GM19239 (cell line): ENCODE measurements at regions not wholly inside any gene's neighbourhood (a gene's known extent, or its start where the extent isn't known, plus 50 kb on each side); places are given as distances from the start of the nearest gene placed in this dataset.

Experiments
- DNase-seq: peaks from one replicate; pipeline ENCODE4 v3.0.0; 2011; ENCODE audit warnings: low spot score; ENCODE audit not compliant: insufficient read length
- FAIRE-seq: peaks from 2 replicates; lab custom pipeline; 2011; peaks lifted over from hg19 to GRCh38; lab: Jason Lieb, UNC

GRCh38 chr18:55853268-55853667 is 265.3 kb upstream of the TCF4 start:
- no peak for FAIRE-seq
- no peak for DNase-seq

GRCh38 chr18:55850904-55851303 is 262.9 kb upstream of the TCF4 start:
- no peak for FAIRE-seq
- no peak for DNase-seq

- DNase-seq (no peak), FAIRE-seq (no peak)
Measured at GRCh38 chr18:55849391-55849790, 261.4 kb upstream of the TCF4 start.

GRCh38 chr18:55847960-55848359 is 260.0 kb upstream of the TCF4 start:
- no peak for DNase-seq
- no peak for FAIRE-seq

GRCh38 chr18:55845221-55845620 is 257.2 kb upstream of the TCF4 start:
- no peak for DNase-seq
- no peak for FAIRE-seq

- FAIRE-seq (no peak), DNase-seq (no peak)
Measured at GRCh38 chr18:55844382-55844781, 256.4 kb upstream of the TCF4 start.

GRCh38 chr18:55841314-55841713 is 253.3 kb upstream of the TCF4 start:
- FAIRE-seq (no peak), DNase-seq (no peak)

- FAIRE-seq (no peak), DNase-seq (no peak)
Measured at GRCh38 chr18:55840601-55841170, 252.7 kb upstream of the TCF4 start.

GRCh38 chr18:55839343-55839742 is 251.4 kb upstream of the TCF4 start:
- DNase-seq (no peak), FAIRE-seq (no peak)

GRCh38 chr18:55838841-55839240 is 250.8 kb upstream of the TCF4 start:
- no peak for DNase-seq
- no peak for FAIRE-seq

- DNase-seq (no peak), FAIRE-seq (no peak)
Measured at GRCh38 chr18:55838319-55838718, 250.3 kb upstream of the TCF4 start.

GRCh38 chr18:55833543-55833942 is 245.6 kb upstream of the TCF4 start:
- DNase-seq (no peak), FAIRE-seq (no peak)

- DNase-seq (no peak), FAIRE-seq (no peak)
Measured at GRCh38 chr18:55830544-55830943, 242.6 kb upstream of the TCF4 start.

- no peak for FAIRE-seq
- no peak for DNase-seq
Measured at GRCh38 chr18:55821219-55821618, 233.2 kb upstream of the TCF4 start.

- no peak for DNase-seq
- no peak for FAIRE-seq
Measured at GRCh38 chr18:55819448-55819847, 231.5 kb upstream of the TCF4 start.

GRCh38 chr18:55818284-55818683 is 230.3 kb upstream of the TCF4 start:
- no peak for FAIRE-seq
- no peak for DNase-seq

- FAIRE-seq (no peak), DNase-seq (no peak)
Measured at GRCh38 chr18:55811925-55812324, 223.9 kb upstream of the TCF4 start.

- no peak for FAIRE-seq
- no peak for DNase-seq
Measured at GRCh38 chr18:55805666-55806065, 217.7 kb upstream of the TCF4 start.

GRCh38 chr18:55795101-55795669 is 207.2 kb upstream of the TCF4 start:
- DNase-seq (no peak), FAIRE-seq (no peak)

- DNase-seq (no peak), FAIRE-seq (no peak)
Measured at GRCh38 chr18:55794288-55795052, 206.5 kb upstream of the TCF4 start.

- FAIRE-seq (no peak), DNase-seq (no peak)
Measured at GRCh38 chr18:55790296-55790695, 202.3 kb upstream of the TCF4 start.
